GM19328 (cell line): ENCODE measurements at regions not wholly inside any gene's neighbourhood (a gene's known extent, or its start where the extent isn't known, plus 50 kb on each side); places are given as distances from the start of the nearest gene placed in this dataset.

Experiments used
- ATAC-seq: cut with Tn5 transposase; IDR thresholded peaks from one replicate; pipeline ENCODE4 v1.9.1; 2021; ENCODE audit warnings: mild to moderate bottlenecking, moderate library complexity; ENCODE audit not compliant: unreplicated experiment

GRCh38 chr17:74070998-74071679, 132.3 kb upstream of the RPL38 start:
- ATAC-seq = no peak

GRCh38 chr17:74072340-74072739, 131.1 kb upstream of the RPL38 start:
- ATAC-seq = no peak

GRCh38 chr17:74076446-74076845, 127.0 kb upstream of the RPL38 start:
- ATAC-seq = no peak

GRCh38 chr17:74077231-74077630, 126.2 kb upstream of the RPL38 start:
- no peak for ATAC-seq

- no peak for ATAC-seq
These were observed 125.0 kb upstream of the RPL38 start for GRCh38 chr17:74078363-74078941.

- ATAC-seq = no peak
These were observed 123.8 kb upstream of the RPL38 start for GRCh38 chr17:74079537-74080300.

GRCh38 chr17:74080656-74081582, 122.6 kb upstream of the RPL38 start:
- ATAC-seq = no peak

GRCh38 chr17:74082886-74083285, 120.6 kb upstream of the RPL38 start:
- ATAC-seq = no peak

GRCh38 chr17:74083321-74083720, 120.2 kb upstream of the RPL38 start:
- no peak for ATAC-seq

- ATAC-seq = no peak
These were observed 118.0 kb upstream of the RPL38 start for GRCh38 chr17:74085434-74085833.

- ATAC-seq = no peak
These were observed 116.4 kb upstream of the RPL38 start for GRCh38 chr17:74087002-74087585.

GRCh38 chr17:74088285-74088933, 115.1 kb upstream of the RPL38 start:
- no peak for ATAC-seq

GRCh38 chr17:74088934-74089329, 114.5 kb upstream of the RPL38 start:
- no peak for ATAC-seq

GRCh38 chr17:74089380-74089779, 114.1 kb upstream of the RPL38 start:
- no peak for ATAC-seq

- ATAC-seq = no peak
These were observed 113.5 kb upstream of the RPL38 start for GRCh38 chr17:74089869-74090464.

- ATAC-seq = no peak
These were observed 108.8 kb upstream of the RPL38 start for GRCh38 chr17:74094651-74095050.

GRCh38 chr17:74096456-74096855, 107.0 kb upstream of the RPL38 start:
- no peak for ATAC-seq

- no peak for ATAC-seq
These were observed 105.9 kb upstream of the RPL38 start for GRCh38 chr17:74097450-74098135.
